Activated CD4-positive, alpha-beta T cell treated with anti-CD3 and anti-CD28 coated beads, Interleukin-2, Interleukin-6, amounts not matched to agents 100 ng/mL and 50 ng/mL, durations not matched to agents 16 hours and 8 hours (primary cell): ENCODE measurements at regions not wholly inside any gene's neighbourhood (a gene's known extent, or its start where the extent isn't known, plus 50 kb on each side); places are given as distances from the start of the nearest gene placed in this dataset.
"Not testable (repeated sequence)": the region's sequence is repeated elsewhere in the genome, so short reads cannot be mapped to it uniquely, and the experiment has no call there.

Source experiments
- DNase-seq: peaks from one replicate; pipeline ENCODE4 v3.0.0-alpha.2; 2020

DNA sequence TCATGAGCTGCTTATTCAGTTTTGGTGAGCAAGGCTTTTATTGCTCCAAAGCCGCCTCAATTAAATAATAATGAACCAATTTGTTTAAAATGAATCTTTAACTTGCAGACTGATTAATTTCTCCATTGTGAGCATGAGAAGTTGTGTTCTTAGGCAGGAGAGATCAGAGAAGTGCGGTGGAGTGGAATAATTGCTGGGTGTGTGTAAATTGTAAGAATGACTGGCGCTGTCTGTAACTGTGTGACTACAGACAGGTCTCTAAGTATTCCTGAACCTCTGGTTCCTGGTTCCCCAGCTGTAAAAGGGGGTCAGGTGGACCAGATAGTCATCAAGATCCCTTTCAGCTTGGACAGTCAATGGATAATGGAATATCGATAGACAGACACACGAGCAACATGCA lies 98.0 kb upstream of the EFEMP1 start:
- DNase-seq, result no peak

DNA sequence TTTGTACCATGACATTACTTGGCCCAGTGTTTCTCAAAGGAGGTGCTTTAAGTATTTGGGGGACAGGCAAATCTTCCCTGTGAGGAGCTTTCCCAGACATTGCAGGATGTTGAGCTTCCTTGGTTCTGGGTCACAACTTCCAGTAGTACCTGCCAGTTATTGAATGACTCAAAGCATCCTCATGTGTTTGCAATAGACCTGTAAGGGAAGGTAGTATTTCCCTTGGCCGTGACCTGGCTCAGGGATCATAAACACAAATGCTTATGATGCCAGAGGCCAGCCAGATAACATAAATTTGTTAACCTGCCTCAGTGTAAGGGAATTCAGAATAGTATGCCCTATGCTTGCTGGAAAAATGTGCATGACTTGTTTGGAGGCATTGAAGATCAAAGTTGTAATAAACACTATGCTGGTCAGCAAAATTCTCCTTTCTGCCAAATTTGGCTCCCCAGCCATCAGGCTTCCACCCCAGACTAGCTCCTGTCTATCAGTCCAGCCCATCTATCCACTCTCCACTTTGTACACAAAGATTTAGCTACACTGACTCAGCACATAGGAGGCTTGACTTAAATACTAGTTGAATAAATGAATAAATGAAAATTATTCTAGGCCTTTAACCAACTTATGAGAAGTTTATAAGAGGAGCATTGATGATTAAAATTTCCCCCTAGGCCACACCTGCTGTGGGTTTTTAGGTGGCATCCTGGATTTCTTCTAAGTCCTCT lies 102.0 kb upstream of the EFEMP1 start:
- no peak for DNase-seq

- no peak for DNase-seq
Observed at GRCh38 chr2:56026828-56027227, 103.2 kb upstream of the EFEMP1 start.

DNA sequence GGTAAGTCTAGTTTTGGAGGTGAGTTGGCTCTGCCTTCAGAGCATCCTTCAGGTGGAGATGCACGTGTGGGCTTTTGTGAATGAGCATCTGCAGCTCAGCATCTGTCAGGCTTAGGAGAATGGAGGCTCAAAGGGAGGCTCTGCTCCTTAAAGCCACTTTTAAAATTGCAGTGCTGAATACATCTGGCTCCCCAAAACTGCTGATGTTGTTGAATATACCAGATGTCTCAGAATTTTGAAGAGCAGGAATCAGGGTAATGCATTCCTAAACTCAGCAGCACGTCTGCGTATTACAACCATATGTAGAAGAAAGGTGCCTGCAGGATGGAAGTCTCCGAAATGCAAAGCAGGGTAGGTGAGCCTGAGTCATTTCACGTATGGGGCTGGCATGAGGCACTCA lies 106.5 kb upstream of the EFEMP1 start:
- no peak for DNase-seq

GRCh38 chr2:56030901-56031300 lies 107.3 kb upstream of the EFEMP1 start:
- DNase-seq, result no peak

DNA sequence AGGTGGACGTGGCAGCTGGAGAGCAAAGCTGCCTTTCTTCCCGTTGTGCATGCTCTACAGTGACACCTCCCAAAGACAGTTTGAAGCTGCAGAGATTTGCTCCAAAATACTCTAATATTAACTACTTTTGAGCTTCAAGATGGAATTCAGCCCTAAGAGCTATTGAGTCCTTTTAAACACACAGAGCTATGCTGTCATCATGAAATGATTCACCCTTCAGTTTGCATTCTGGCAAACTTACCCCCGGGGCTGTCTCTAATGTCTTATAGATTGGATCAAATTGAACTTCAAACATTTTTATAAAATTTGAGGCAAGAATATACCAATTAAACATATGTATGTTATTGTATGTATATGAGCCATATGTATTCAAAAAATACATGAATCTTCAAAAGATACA lies 110.7 kb upstream of the EFEMP1 start:
- no peak for DNase-seq

- DNase-seq, result no peak
Observed at GRCh38 chr2:56040189-56040588, 116.6 kb upstream of the EFEMP1 start.

DNA sequence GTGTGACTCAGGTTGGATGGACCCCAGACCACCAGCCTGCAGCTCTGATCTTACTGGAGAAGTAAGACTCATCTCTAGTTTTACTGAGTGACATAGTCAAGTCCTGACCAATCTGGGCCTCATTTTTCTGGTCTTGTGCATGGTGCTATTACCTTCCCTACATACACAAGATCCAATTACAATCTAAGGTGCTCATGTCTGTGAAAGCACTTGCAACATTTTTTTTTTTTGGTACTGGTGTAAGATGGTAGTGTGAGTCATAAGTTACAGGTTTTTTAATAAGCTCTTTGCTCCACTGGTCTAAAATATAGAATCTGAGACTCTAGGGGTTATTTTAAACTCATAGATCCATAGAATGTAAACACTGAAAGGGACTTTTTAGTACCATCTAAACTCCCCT lies 117.3 kb upstream of the EFEMP1 start:
- DNase-seq, result no peak

DNA sequence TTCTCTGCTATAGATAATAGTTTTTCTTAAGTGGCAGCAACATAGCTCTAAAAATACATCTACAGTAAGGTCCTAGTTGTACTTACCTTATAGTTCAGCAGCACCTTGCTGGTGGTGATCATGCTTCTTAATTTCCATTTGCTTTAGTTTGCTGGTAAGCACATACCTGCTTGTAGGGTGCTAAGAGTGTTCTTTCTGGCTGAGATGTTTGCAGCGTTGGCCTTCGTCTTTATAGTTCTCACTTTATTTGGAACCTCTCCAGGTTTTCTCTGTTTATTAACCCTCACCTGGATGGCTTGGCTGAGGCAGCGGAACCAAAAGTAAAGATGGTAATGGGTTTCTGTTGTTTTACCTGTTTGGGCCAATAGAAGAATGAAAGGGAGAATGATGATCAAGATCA lies 123.6 kb upstream of the EFEMP1 start:
- no peak for DNase-seq

DNA sequence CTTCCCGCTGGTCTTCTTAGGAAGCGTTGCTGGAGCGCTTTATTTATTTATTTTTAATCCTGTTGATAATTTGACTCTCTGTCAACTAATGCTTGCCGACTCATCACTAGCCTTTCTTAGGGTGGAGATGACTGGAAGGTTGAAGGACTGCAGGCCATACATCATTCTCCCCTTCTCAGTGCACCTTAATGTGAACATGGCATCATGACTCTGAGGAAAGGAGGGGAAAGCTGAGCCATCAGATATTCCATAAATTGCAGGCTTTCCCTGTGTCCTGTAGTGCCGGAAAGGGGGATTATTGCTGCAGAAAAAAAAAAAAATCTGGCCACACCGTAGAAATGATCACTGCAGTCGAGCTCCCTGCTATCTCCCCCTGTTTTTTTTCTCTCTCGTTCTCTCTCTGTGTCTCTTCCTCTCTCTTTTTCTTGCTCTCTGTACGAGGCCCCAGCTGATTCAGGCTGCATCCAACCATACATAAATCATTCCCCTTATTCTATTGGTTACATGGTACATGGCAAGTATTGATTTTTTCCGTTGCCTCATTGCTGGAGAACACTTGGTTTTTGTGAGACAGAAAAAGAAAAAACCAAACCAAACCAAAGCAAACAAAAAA lies 125.8 kb upstream of the EFEMP1 start:
- DNase-seq, result no peak

- DNase-seq, result no peak
Observed at GRCh38 chr2:56053679-56054078, 130.1 kb upstream of the EFEMP1 start.

GRCh38 chr2:56055405-56055804 lies 128.4 kb upstream of the CCDC85A start:
- DNase-seq, result no peak

DNA sequence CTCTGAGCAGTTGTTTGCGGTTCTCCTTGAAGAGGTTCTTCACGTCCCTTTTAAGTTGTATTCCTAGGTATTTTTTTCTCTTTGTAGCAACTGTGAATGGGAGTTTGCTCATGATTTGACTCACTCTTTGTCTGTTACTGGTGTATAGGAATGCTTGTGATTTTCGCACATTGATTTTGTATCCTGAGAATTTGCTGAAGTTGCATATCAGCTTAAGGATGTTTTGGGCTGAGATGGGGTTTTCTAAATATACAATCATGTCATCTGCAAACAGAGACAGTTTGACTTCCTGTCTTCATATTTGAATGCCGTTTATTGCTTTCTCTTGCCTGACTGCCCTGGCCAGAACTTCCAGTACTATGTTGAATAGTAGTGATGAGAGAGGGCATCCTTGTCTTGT lies 122.5 kb upstream of the CCDC85A start:
- not testable (repeated sequence) for DNase-seq

- DNase-seq, result no peak
Observed at GRCh38 chr2:56068746-56069145, 115.0 kb upstream of the CCDC85A start.

GRCh38 chr2:56077359-56077915 lies 106.4 kb upstream of the CCDC85A start:
- peak; percentile 8 for DNase-seq

- DNase-seq, result no peak
Observed at GRCh38 chr2:56082665-56083064, 101.1 kb upstream of the CCDC85A start.

DNA sequence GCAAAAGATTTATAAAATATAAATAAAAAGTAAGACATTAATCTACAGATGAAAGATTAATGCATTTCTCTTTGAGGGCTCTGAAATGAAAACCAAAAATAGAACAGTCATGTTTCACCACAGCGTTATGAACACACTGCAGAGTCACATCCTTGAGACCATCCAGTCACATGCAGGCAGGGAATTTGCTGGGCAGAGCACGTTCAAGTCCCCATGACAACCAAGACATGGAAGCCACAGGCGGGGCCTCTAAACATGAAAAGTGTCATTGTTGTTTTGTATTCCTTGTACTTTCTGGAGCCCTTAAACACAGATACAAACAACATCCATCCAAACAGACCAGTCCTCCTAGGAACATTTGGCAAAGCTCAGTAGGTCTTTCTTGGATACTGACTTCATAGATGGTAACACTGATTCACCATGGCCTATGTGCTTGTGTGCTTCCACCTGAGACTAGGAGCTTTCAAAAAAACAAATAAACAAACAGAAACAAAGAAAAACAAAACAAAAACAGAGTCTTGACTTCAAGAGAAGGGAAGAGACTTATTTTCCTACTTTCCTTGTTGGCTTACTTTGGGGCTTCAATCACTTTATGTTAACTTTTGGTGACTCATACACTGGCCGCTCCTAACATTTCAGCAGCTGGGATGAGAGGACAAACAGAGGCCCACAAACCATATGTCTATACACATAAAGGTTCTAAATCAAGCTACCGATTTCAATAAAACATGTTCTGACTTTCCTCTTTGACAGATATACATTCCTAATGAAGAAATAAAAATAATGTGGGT lies 99.5 kb upstream of the CCDC85A start:
- no peak for DNase-seq

- no peak for DNase-seq
Observed at GRCh38 chr2:56086336-56086735, 97.5 kb upstream of the CCDC85A start.

GRCh38 chr2:56088411-56088810 lies 95.4 kb upstream of the CCDC85A start:
- no peak for DNase-seq

GRCh38 chr2:56089931-56090330 lies 93.9 kb upstream of the CCDC85A start:
- no peak for DNase-seq

- DNase-seq, result no peak
Observed at GRCh38 chr2:56099963-56100362, 83.8 kb upstream of the CCDC85A start.

- no peak for DNase-seq
Observed at GRCh38 chr2:56100791-56101312, 82.9 kb upstream of the CCDC85A start.

DNA sequence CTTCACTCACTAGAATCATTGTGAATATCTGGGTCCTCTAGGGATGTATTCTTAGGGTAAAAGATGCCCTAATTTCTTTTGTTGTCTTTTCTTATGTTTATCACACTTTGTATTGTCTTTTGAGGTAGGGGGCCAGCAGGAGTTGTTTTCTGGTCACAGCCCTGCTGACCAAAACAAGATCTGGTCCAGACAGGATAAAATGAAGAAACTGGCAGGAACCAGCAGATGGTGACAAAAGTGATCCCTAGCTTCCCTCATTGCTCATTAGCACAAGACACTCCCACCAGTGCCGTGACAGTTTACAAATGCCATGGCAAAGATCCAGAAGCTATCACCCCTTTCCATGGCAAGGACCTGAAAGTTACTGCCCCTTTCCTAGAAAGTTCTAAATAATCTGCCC lies 81.7 kb upstream of the CCDC85A start:
- DNase-seq, result no peak

DNA sequence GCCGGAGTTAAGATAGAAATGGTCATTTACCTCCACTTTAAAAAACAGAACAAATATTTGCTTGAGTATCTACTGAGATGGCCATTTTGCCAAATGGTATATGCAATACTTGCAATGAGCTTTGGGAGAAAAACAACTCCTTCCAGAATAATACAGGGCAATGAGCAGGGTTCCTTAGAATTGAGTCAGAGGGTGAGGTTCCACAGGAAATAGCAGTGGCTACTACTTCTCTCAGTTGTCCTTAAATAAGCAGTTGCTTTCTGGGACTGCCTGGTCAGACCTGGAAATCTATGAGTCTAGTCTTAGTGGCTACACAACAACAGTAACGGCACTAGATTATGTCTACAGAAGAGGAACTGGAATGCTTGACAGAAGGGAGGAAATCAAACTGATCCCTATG lies 80.9 kb upstream of the CCDC85A start:
- no peak for DNase-seq
